Upper lobe of right lung (tissue), 1 donor: ENCODE measurements at regions not wholly inside any gene's neighbourhood (a gene's known extent, or its start where the extent isn't known, plus 50 kb on each side); places are given as distances from the start of the nearest gene placed in this dataset.

Experiments
- ATAC-seq: fragments of 200-7000 bp; cut with Tn5 transposase; one replicate; pipeline ENCODE4 v1.9.1; 2020; ENCODE audit warnings: mild to moderate bottlenecking, moderate library complexity
- DNase-seq: peaks from one replicate; pipeline ENCODE4 v3.0.0-alpha.2; 2020
- H3K27ac ChIP-seq: fragments of 200-600 bp; one replicate; pipeline ENCODE4 v1.8.0; 2022
- H3K27me3 ChIP-seq: fragments of 200-600 bp; one replicate; pipeline ENCODE4 v1.8.0; 2022; ENCODE audit warnings: mild to moderate bottlenecking
- H3K36me3 ChIP-seq: fragments of 200-600 bp; one replicate; pipeline ENCODE4 v1.8.0; 2022
- H3K4me1 ChIP-seq: fragments of 200-600 bp; one replicate; pipeline ENCODE4 v1.8.0; 2022
- H3K4me3 ChIP-seq: fragments of 200-600 bp; one replicate; pipeline ENCODE4 v1.8.0; 2022; ENCODE audit warnings: mild to moderate bottlenecking
- H3K9me3 ChIP-seq: fragments of 200-600 bp; one replicate; pipeline ENCODE4 v1.8.0; 2022
- CTCF ChIP-seq: fragments of 200-600 bp; IDR thresholded peaks from one replicate; pipeline ENCODE4 v1.8.0; 2022; ENCODE audit warnings: antibody characterized with exemption
- intact Hi-C: fragments of 100-400 bp; cut with DNase I; formaldehyde crosslinking; loops from one replicate; pipeline ENCODE4 v1.11.0; 2022
- donor health status: DM: no; HTN: yes; CAD: no; lungs with severe emphysema.

GRCh38 chr16:50446861-50447260 lies 78.1 kb upstream of the BRD7 start:
- intact Hi-C loops, result no loop called here

GRCh38 chr16:50445621-50446555 lies 77.1 kb upstream of the BRD7 start:
- TF ChIP-seq CTCF, result no peak
- H3K4me1 ChIP-seq, result no peaks in the 10 kb centered on the region
- H3K27ac ChIP-seq, result no peak overlapping the region
- no peak for DNase-seq
- H3K36me3 ChIP-seq, result no peaks in the 10 kb centered on the region
- H3K9me3 ChIP-seq, result peaks cover 4% of the 10 kb centered on the region
- H3K4me3 ChIP-seq, result no peak overlapping the region
- intact Hi-C loops, result no loop called here
- ATAC-seq, result no peak
- H3K27me3 ChIP-seq, result peaks cover 9% of the 10 kb centered on the region

More at GRCh38 chr16:50446861-50447260, 78.1 kb upstream of the BRD7 start:
- H3K9me3 ChIP-seq, result no peaks in the 10 kb centered on the region
- H3K4me3 ChIP-seq, result no peak overlapping the region
- peaks cover 9% of the 10 kb centered on the region for H3K27me3 ChIP-seq
- no peak overlapping the region for H3K27ac ChIP-seq
- no peak for TF ChIP-seq CTCF
- DNase-seq, result no peak
- no peaks in the 10 kb centered on the region for H3K4me1 ChIP-seq
- no peaks in the 10 kb centered on the region for H3K36me3 ChIP-seq
- ATAC-seq, result no peak

- no peak for ATAC-seq
- H3K36me3 ChIP-seq, result no peaks in the 10 kb centered on the region
- no peaks in the 10 kb centered on the region for H3K4me1 ChIP-seq
- H3K27ac ChIP-seq, result no peak overlapping the region
- H3K27me3 ChIP-seq, result peaks cover 9% of the 10 kb centered on the region
- TF ChIP-seq CTCF, result no peak
- H3K9me3 ChIP-seq, result peaks cover 4% of the 10 kb centered on the region
- intact Hi-C loops, result no loop called here
- DNase-seq, result no peak
- no peak overlapping the region for H3K4me3 ChIP-seq
These were observed 75.7 kb upstream of the BRD7 start for GRCh38 chr16:50444526-50444925.

- DNase-seq (no peak), ATAC-seq (no peak)
- Histone ChIP-seq H3K36me3 (no peaks in the 10 kb centered on the region), H3K4me3 (no peak overlapping the region), H3K4me1 (no peaks in the 10 kb centered on the region), H3K27ac (no peak overlapping the region), H3K9me3 (peaks cover 4% of the 10 kb centered on the region), H3K27me3 (no peaks in the 10 kb centered on the region)
- no peak for TF ChIP-seq CTCF
- intact Hi-C loops, result no loop called here
These were observed 73.4 kb upstream of the BRD7 start for GRCh38 chr16:50442221-50442620.

GRCh38 chr16:50441486-50442157 lies 72.8 kb upstream of the BRD7 start:
- Histone ChIP-seq H3K27ac (no peak overlapping the region), H3K9me3 (peaks cover 4% of the 10 kb centered on the region), H3K4me3 (no peak overlapping the region), H3K27me3 (no peaks in the 10 kb centered on the region), H3K36me3 (no peaks in the 10 kb centered on the region), H3K4me1 (no peaks in the 10 kb centered on the region)
- no peak for TF ChIP-seq CTCF
- intact Hi-C loops, result no loop called here
- DNase-seq (no peak), ATAC-seq (no peak)
